ENCODE measurements at regions not wholly inside any gene's neighbourhood (a gene's known extent, or its start where the extent isn't known, plus 50 kb on each side); places are given as distances from the start of the nearest gene placed in this dataset.
A peak's percentile ranks its signal among the peaks of the same experiment; 100 is the strongest.

DNA sequence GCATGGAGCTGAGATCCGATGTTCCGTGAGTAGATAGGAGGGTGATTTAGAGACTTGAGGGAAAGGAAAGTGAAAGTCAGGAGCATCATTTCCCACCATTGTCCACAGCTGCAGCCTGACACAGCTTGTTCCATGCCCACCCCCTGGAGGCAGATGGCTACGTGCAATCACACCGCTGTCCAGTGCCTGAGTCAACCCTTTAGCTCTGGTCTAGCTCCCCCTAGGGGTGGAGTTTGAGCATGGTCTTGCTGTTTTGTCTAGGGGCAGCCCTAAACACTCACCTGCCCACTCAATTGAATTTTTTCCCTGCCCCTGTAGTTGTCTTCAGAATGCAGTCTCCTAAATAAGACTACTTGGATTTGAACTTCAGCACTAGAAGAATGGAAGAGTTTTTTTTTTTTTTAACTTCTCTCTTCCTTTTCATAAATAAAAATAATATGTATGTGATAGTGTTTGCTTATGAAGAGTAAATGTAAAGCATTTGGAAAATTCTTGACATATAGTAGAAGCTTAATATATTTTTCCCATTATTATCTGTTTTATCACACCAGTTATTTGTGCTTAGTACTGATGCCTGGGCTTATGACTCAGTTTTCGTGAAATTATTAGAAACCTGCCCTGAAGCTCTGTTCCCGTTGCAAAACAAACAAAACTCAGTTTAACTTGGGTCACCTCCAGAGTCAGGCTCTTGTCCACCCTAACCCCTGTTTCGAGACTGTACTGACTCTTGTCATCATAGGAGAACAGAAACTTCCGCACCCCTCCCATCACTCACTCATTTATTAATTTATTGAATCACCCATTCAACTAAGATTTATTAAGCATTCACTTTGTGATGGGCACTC, 814.8 kb downstream of the MAFB start (continued):
- TF ChIP-seq MAFK (IDR thresholded peaks at IDR 0.05; ENCODE audit: low read depth, low read length) = peak; percentile 50; the same call in 1 of the 2 replicates
- TF ChIP-seq BACH1 (IDR thresholded peaks at IDR 0.05; ENCODE audit: low read length) = peak; percentile 76
- no peak for TF ChIP-seq SP1 (IDR thresholded peaks at IDR 0.05; ENCODE audit: low read depth, low read length)
